ENCODE measurements at regions not wholly inside any gene's neighbourhood (a gene's known extent, or its start where the extent isn't known, plus 50 kb on each side); places are given as distances from the start of the nearest gene placed in this dataset.

GRCh38 chr11:21894492-21894891, 298.4 kb upstream of the ANO5 start:
- no peak overlapping the region for H3K4me3 ChIP-seq (ENCODE audit: low read depth, low read length)
- TF ChIP-seq, protein P1, sequence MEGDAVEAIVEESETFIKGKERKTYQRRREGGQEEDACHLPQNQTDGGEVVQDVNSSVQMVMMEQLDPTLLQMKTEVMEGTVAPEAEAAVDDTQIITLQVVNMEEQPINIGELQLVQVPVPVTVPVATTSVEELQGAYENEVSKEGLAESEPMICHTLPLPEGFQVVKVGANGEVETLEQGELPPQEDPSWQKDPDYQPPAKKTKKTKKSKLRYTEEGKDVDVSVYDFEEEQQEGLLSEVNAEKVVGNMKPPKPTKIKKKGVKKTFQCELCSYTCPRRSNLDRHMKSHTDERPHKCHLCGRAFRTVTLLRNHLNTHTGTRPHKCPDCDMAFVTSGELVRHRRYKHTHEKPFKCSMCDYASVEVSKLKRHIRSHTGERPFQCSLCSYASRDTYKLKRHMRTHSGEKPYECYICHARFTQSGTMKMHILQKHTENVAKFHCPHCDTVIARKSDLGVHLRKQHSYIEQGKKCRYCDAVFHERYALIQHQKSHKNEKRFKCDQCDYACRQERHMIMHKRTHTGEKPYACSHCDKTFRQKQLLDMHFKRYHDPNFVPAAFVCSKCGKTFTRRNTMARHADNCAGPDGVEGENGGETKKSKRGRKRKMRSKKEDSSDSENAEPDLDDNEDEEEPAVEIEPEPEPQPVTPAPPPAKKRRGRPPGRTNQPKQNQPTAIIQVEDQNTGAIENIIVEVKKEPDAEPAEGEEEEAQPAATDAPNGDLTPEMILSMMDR (IDR thresholded peaks at IDR 0.05; ENCODE audit: low read depth, low read length, missing control alignments) = no peak
- no peak for DNase-seq (ENCODE audit: low read depth)

GRCh38 chr11:21895686-21896085, 297.2 kb upstream of the ANO5 start:
- H3K4me3 ChIP-seq (ENCODE audit: low read depth, low read length) = no peak overlapping the region
- no peak for DNase-seq (ENCODE audit: low read depth)
- TF ChIP-seq, protein P1 (IDR thresholded peaks at IDR 0.05; ENCODE audit: low read depth, low read length, missing control alignments) = no peak

GRCh38 chr11:21896216-21896615, 296.7 kb upstream of the ANO5 start:
- no peak overlapping the region for H3K4me3 ChIP-seq (ENCODE audit: low read depth, low read length)
- TF ChIP-seq, protein P1 (IDR thresholded peaks at IDR 0.05; ENCODE audit: low read depth, low read length, missing control alignments) = no peak
- no peak for DNase-seq (ENCODE audit: low read depth)

DNA sequence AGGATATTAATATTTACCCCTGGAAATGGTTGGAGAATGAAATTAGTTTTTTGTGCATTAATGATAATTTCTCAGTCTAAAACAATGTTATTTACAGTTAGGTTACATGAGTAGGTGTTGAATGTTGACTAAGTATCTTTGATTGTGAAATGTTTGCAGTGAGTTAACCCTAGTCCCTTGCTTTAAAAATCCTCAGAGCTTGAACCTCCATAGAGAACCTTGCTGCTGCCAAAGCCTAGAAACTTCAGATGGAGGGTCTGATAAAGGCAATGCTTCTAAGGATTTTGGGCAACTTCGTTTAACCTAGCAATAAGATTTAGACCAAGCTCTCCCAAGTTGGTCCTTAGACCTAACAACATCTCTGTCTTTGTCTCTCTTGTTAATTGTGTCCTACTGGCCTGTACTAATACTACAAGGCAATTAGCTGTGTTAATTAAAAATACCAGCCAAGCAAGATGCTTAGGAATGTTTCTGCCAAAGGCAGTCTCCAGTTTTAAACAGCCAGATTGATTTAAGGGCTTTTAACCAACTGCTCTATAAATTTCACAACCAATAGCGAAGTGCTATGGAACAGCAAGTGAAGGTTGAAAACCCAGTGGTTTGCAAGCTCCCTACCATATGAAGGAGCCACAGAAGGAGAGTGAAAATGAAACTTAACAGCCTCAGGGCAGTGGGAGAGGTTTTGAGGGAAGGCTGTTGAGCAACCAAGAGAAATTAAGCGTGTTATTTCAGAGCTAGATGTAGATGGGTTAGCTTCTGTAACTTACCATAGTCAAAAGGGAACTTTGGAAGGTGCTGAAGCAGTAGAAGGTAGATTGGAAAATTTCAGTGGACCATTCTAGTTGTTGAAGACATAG, 295.9 kb upstream of the ANO5 start:
- no peak overlapping the region for H3K4me3 ChIP-seq (ENCODE audit: low read depth, low read length)
- DNase-seq (ENCODE audit: low read depth) = no peak
- TF ChIP-seq, protein P1 (IDR thresholded peaks at IDR 0.05; ENCODE audit: low read depth, low read length, missing control alignments) = no peak

DNA sequence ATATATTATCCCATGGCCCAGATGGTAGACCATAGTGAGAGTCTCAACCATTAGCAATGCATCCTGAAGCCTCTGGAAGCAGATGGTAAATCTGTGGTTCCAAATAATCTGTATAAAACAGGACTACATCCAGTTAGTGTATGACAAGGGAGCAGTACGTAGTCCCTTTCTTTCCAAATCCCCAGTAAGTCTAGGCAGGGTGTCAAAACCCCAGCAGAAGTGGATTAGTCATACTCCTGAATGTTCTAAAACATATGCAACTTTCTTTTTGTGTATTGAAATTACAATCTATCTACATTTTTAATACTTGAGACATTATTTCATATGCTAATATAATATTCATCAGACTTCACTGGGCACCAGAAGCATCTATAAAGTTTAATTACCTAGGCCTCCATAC, 295.1 kb upstream of the ANO5 start:
- TF ChIP-seq, protein P1 (IDR thresholded peaks at IDR 0.05; ENCODE audit: low read depth, low read length, missing control alignments) = no peak
- no peak overlapping the region for H3K4me3 ChIP-seq (ENCODE audit: low read depth, low read length)
- no peak for DNase-seq (ENCODE audit: low read depth)

- TF ChIP-seq, protein P1 (IDR thresholded peaks at IDR 0.05; ENCODE audit: low read depth, low read length, missing control alignments) = no peak
- no peak for DNase-seq (ENCODE audit: low read depth)
- no peak overlapping the region for H3K4me3 ChIP-seq (ENCODE audit: low read depth, low read length)
These were observed 284.7 kb upstream of the ANO5 start for GRCh38 chr11:21908211-21908610.

- no peak overlapping the region for H3K4me3 ChIP-seq (ENCODE audit: low read depth, low read length)
These were observed 283.7 kb upstream of the ANO5 start for GRCh38 chr11:21909145-21909544.

More at GRCh38 chr11:21909145-21909544, 283.7 kb upstream of the ANO5 start:
- DNase-seq (ENCODE audit: low read depth) = no peak
- TF ChIP-seq, protein P1 (IDR thresholded peaks at IDR 0.05; ENCODE audit: low read depth, low read length, missing control alignments) = no peak

Measured in GM12864 (cell line).